ENCODE measurements at regions not wholly inside any gene's neighbourhood (a gene's known extent, or its start where the extent isn't known, plus 50 kb on each side); places are given as distances from the start of the nearest gene placed in this dataset.

GRCh38 chr6:166005401-166005943, 162.2 kb downstream of the TBXT start:
- TF ChIP-seq CTCF (conservative IDR thresholded peaks at IDR 0.05): no peak
- no peak for TF ChIP-seq ZFX (IDR thresholded peaks at IDR 0.05)
- no peak overlapping the region for H3K27ac ChIP-seq

- H3K27ac ChIP-seq: no peak overlapping the region
Observed at GRCh38 chr6:166004876-166005275, 162.8 kb downstream of the TBXT start.

GRCh38 chr6:166004471-166004870, 163.2 kb downstream of the TBXT start:
- no peak overlapping the region for H3K27ac ChIP-seq
- TF ChIP-seq CTCF (conservative IDR thresholded peaks at IDR 0.05) (no peak), ZFX (IDR thresholded peaks at IDR 0.05) (no peak)

More at GRCh38 chr6:166004876-166005275, 162.8 kb downstream of the TBXT start:
- no peak for TF ChIP-seq CTCF (conservative IDR thresholded peaks at IDR 0.05)
- TF ChIP-seq ZFX (IDR thresholded peaks at IDR 0.05): no peak

- no peak overlapping the region for H3K27ac ChIP-seq
- TF ChIP-seq CTCF (conservative IDR thresholded peaks at IDR 0.05) (no peak), ZFX (IDR thresholded peaks at IDR 0.05) (no peak)
Observed at GRCh38 chr6:166003569-166003968, 164.1 kb downstream of the TBXT start.

GRCh38 chr6:166001359-166001758, 166.3 kb downstream of the TBXT start:
- H3K27ac ChIP-seq: no peak overlapping the region
- TF ChIP-seq CTCF (conservative IDR thresholded peaks at IDR 0.05): no peak
- no peak for TF ChIP-seq ZFX (IDR thresholded peaks at IDR 0.05)

- TF ChIP-seq ZFX (IDR thresholded peaks at IDR 0.05) (no peak), CTCF (conservative IDR thresholded peaks at IDR 0.05) (no peak)
- H3K27ac ChIP-seq: no peak overlapping the region
Observed at GRCh38 chr6:165999279-165999678, 168.4 kb downstream of the TBXT start.

- no peak for TF ChIP-seq ZFX (IDR thresholded peaks at IDR 0.05)
- TF ChIP-seq CTCF (conservative IDR thresholded peaks at IDR 0.05): no peak
- H3K27ac ChIP-seq: no peak overlapping the region
Observed at GRCh38 chr6:165998072-165998471, 169.6 kb downstream of the TBXT start.
